ENCODE measurements at regions not wholly inside any gene's neighbourhood (a gene's known extent, or its start where the extent isn't known, plus 50 kb on each side); places are given as distances from the start of the nearest gene placed in this dataset.
A peak's percentile ranks its signal among the peaks of the same experiment; 100 is the strongest.

- DNase-seq (ENCODE audit: low read depth in 3 of 3) = no peak
Measured at GRCh38 chrX:39705290-39705689, 392.5 kb downstream of the BCOR start.

GRCh38 chrX:39709364-39709763 is 388.4 kb downstream of the BCOR start:
- DNase-seq (ENCODE audit: low read depth in 3 of 3) = no peak

GRCh38 chrX:39709812-39710211 is 387.9 kb downstream of the BCOR start:
- no peak for DNase-seq (ENCODE audit: low read depth in 3 of 3)

- DNase-seq (ENCODE audit: low read depth in 3 of 3) = no peak
Measured at GRCh38 chrX:39710776-39711175, 387.0 kb downstream of the BCOR start.

- no peak for DNase-seq (ENCODE audit: low read depth in 3 of 3)
Measured at GRCh38 chrX:39714471-39714870, 383.3 kb downstream of the BCOR start.

- DNase-seq (ENCODE audit: low read depth in 3 of 3) = no peak
Measured at GRCh38 chrX:39716401-39716800, 381.4 kb downstream of the BCOR start.

- no peak for DNase-seq (ENCODE audit: low read depth in 3 of 3)
Measured at GRCh38 chrX:39716802-39717540, 380.8 kb downstream of the BCOR start.

GRCh38 chrX:39718981-39719380 is 378.8 kb downstream of the BCOR start:
- DNase-seq (ENCODE audit: low read depth in 3 of 3) = no peak

GRCh38 chrX:39720945-39721344 is 376.8 kb downstream of the BCOR start:
- no peak for DNase-seq (ENCODE audit: low read depth in 3 of 3)

- no peak for DNase-seq (ENCODE audit: low read depth in 3 of 3)
Measured at GRCh38 chrX:39721566-39722279, 376.0 kb downstream of the BCOR start.

- no peak for DNase-seq (ENCODE audit: low read depth in 3 of 3)
Measured at GRCh38 chrX:39724544-39724943, 373.2 kb downstream of the BCOR start.

GRCh38 chrX:39725114-39725513 is 372.6 kb downstream of the BCOR start:
- DNase-seq (ENCODE audit: low read depth in 3 of 3) = no peak

GRCh38 chrX:39725928-39726619 is 371.7 kb downstream of the BCOR start:
- DNase-seq (ENCODE audit: low read depth in 3 of 3) = no peak

- DNase-seq (ENCODE audit: low read depth in 3 of 3) = no peak
Measured at GRCh38 chrX:39726771-39727170, 371.0 kb downstream of the BCOR start.

- no peak for DNase-seq (ENCODE audit: low read depth in 3 of 3)
Measured at GRCh38 chrX:39728025-39728424, 369.7 kb downstream of the BCOR start.

GRCh38 chrX:39728852-39729598 is 368.7 kb downstream of the BCOR start:
- DNase-seq (ENCODE audit: low read depth in 3 of 3) = no peak

- DNase-seq (ENCODE audit: low read depth in 3 of 3) = no peak
Measured at GRCh38 chrX:39729981-39730661, 367.6 kb downstream of the BCOR start.

- DNase-seq (ENCODE audit: low read depth in 3 of 3) = peak; percentile 34 to 48 (median 38)
Measured at GRCh38 chrX:39730662-39731329, 367.0 kb downstream of the BCOR start.

GRCh38 chrX:39731330-39731667 is 366.5 kb downstream of the BCOR start:
- DNase-seq (ENCODE audit: low read depth in 3 of 3) = no peak

- DNase-seq (ENCODE audit: low read depth in 3 of 3) = no peak
Measured at GRCh38 chrX:39731735-39732134, 366.0 kb downstream of the BCOR start.

- DNase-seq (ENCODE audit: low read depth in 3 of 3) = no peak
Measured at GRCh38 chrX:39733745-39734144, 364.0 kb downstream of the BCOR start.
